HepG2 (cell line): ENCODE measurements at regions not wholly inside any gene's neighbourhood (a gene's known extent, or its start where the extent isn't known, plus 50 kb on each side); places are given as distances from the start of the nearest gene placed in this dataset.

Source experiments
- ATAC-seq: fragments of 200-7000 bp; cut with Tn5 transposase; 3 replicates; pipeline ENCODE4 v1.9.1; 2020; ENCODE audit warnings: mild to moderate bottlenecking, moderate library complexity
- BruUV-seq: library from RNA; stranded (reverse); fragments of 400-500 nt; replicated peaks from 2 replicates; lab custom pipeline; 2021; lab: Mats Ljungman, UMichigan
- CTCF ChIA-PET: fragments of 300-600 bp; formaldehyde crosslinking; extraction: SDS; loops from one replicate; lab custom pipeline; 2021; ENCODE audit warnings: low total read pairs, inconsistent platforms, low intra/inter-chr PET ratio; lab: Yijun Ruan, JAX
- POLR2A ChIA-PET: fragments of 350-600 bp; sonication (Branson Sonifier 250); formaldehyde crosslinking; loops from one replicate; lab custom pipeline; 2020; ENCODE audit warnings: antibody characterized with exemption, inconsistent platforms; lab: Yijun Ruan, JAX
- DNase-seq: peaks from one replicate; pipeline ENCODE4 v3.0.0-alpha.2; 2015; ENCODE audit warnings: low spot score
- FAIRE-seq: peaks from 3 replicates; lab custom pipeline; 2011; peaks lifted over from hg19 to GRCh38; lab: Jason Lieb, UNC
- H2AFZ ChIP-seq: one replicate; pipeline ENCODE4 v1.6.1; 2011; ENCODE audit warnings: low read length, inconsistent platforms
- H3K27ac ChIP-seq: fragments of 300-600 bp; 3 replicates; pipeline ENCODE4 v1.8.0; 2011; ENCODE audit warnings: mixed run types, mild to moderate bottlenecking, mixed read lengths, low read length, inconsistent platforms; ENCODE audit not compliant: insufficient read depth; ENCODE audit errors: extremely low read length
- H3K27me3 ChIP-seq, 2 experiments: fragments of 200-600 bp in 1 of 2; 2 replicates in 1 of 2; 3 replicates in 1 of 2; pipeline versions ENCODE4 v1.6.0 to v1.8.0; 2011; ENCODE audit warnings: low read length in 2 of 2, mild to moderate bottlenecking in 2 of 2, moderate library complexity in 2 of 2, inconsistent platforms in 1 of 2; ENCODE audit not compliant: insufficient read depth in 2 of 2, control insufficient read depth in 1 of 2
- H3K36me3 ChIP-seq, 2 experiments: fragments of 200-600 bp in 1 of 2; replicated peaks in 1 of 2; 2 replicates in 1 of 2; 3 replicates in 1 of 2; pipeline versions ENCODE4 v1.5.1 to v1.8.0; 2011; ENCODE audit warnings: low read length in 2 of 2, inconsistent platforms in 1 of 2; ENCODE audit not compliant: insufficient read depth in 2 of 2, control insufficient read depth in 1 of 2
- H3K4me1 ChIP-seq: 2 replicates; pipeline ENCODE4 v1.5.1; 2012; ENCODE audit warnings: low read length, inconsistent platforms; ENCODE audit not compliant: insufficient read depth
- H3K4me2 ChIP-seq: 2 replicates; pipeline ENCODE4 v1.6.0; 2011; ENCODE audit warnings: low read depth, low read length, inconsistent platforms
- H3K4me3 ChIP-seq, 3 experiments: fragments of 200-600 bp in 1 of 3; sonication (generic), shearing (Covaris generic) in 1 of 3; replicated peaks in 1 of 3; 2 replicates each; pipeline ENCODE4 v1.5.1; 2011 to 2016; ENCODE audit warnings: low read length in 3 of 3, inconsistent platforms in 2 of 3, low read depth in 2 of 3, mild to moderate bottlenecking in 2 of 3, control low read depth in 1 of 3, mixed read lengths in 1 of 3; ENCODE audit not compliant: insufficient read depth in 1 of 3
- H3K79me2 ChIP-seq: one replicate; pipeline ENCODE4 v1.6.1; 2011; ENCODE audit warnings: low read length, inconsistent platforms; ENCODE audit not compliant: insufficient read depth
- H3K9ac ChIP-seq: 2 replicates; pipeline ENCODE4 v1.6.0; 2011; ENCODE audit warnings: mild to moderate bottlenecking, low read depth, low read length, inconsistent platforms; ENCODE audit not compliant: insufficient read depth
- H3K9me3 ChIP-seq: 2 replicates; pipeline ENCODE4 v1.5.1; 2012; ENCODE audit warnings: mild to moderate bottlenecking, low read length
- H4K20me1 ChIP-seq: 2 replicates; pipeline ENCODE4 v1.6.0; 2011; ENCODE audit warnings: inconsistent platforms, mild to moderate bottlenecking, low read length, moderate library complexity; ENCODE audit not compliant: insufficient read depth
- ESRRA ChIP-seq: sonication (generic); formaldehyde crosslinking; IDR thresholded peaks from 2 replicates; pipeline ENCODE4 v1.5.1; 2020; ENCODE audit warnings: mild to moderate bottlenecking, low read depth, missing genetic modification reagents
- FOXA1 ChIP-seq, 2 experiments: fragments of 450-650 bp in 1 of 2; sonication (generic) in 1 of 2; formaldehyde crosslinking in 1 of 2; IDR thresholded peaks; 2 replicates each; pipeline versions ENCODE4 v1.4.0 to v1.6.1; 2016 to 2020; ENCODE audit warnings: missing genetic modification reagents in 1 of 2
- FOXK2 ChIP-seq: fragments of 450-650 bp; IDR thresholded peaks from 2 replicates; pipeline ENCODE4 v1.6.1; 2016
- GABPB1 ChIP-seq: IDR thresholded peaks from 2 replicates; pipeline ENCODE4 v1.6.1; 2016; ENCODE audit warnings: mild to moderate bottlenecking, missing genetic modification reagents, moderate library complexity, missing compliant biosample characterization
- HDAC6 ChIP-seq: fragments of 200-600 bp; sonication (generic); IDR thresholded peaks from 2 replicates; pipeline ENCODE4 v1.7.0; 2017; ENCODE audit warnings: mild to moderate bottlenecking, antibody characterized with exemption, low read length, low read depth
- IRF2 ChIP-seq: IDR thresholded peaks from 2 replicates; pipeline ENCODE4 v1.6.1; 2018; ENCODE audit warnings: missing genetic modification reagents, missing compliant biosample characterization
- JUN ChIP-seq: sonication (generic); formaldehyde crosslinking; IDR thresholded peaks from 2 replicates; pipeline ENCODE4 v1.4.0; 2020; ENCODE audit warnings: mild to moderate bottlenecking, missing genetic modification reagents
- KAT2B ChIP-seq: fragments of 150-350 bp; IDR thresholded peaks from 2 replicates; pipeline ENCODE4 v1.6.1; 2014; ENCODE audit warnings: low read depth, low read length, borderline replicate concordance
- KLF12 ChIP-seq: sonication (generic); formaldehyde crosslinking; IDR thresholded peaks from 2 replicates; pipeline ENCODE4 v1.4.0; 2020; ENCODE audit warnings: missing genetic modification reagents, borderline replicate concordance
- KLF9 ChIP-seq: IDR thresholded peaks from 2 replicates; pipeline ENCODE4 v1.6.1; 2016; ENCODE audit warnings: low read depth
- MED1 ChIP-seq: sonication (generic); formaldehyde crosslinking; IDR thresholded peaks from 2 replicates; pipeline ENCODE4 v1.4.0; 2020; ENCODE audit warnings: missing genetic modification reagents
- MTF2 ChIP-seq: sonication (generic); formaldehyde crosslinking; IDR thresholded peaks from 2 replicates; pipeline ENCODE4 v1.5.0; 2020; ENCODE audit warnings: missing genetic modification reagents, borderline replicate concordance
- MYC ChIP-seq: sonication (generic); formaldehyde crosslinking; IDR thresholded peaks from 2 replicates; pipeline ENCODE4 v1.9.0; 2021; ENCODE audit warnings: missing genetic modification reagents, borderline replicate concordance
- NFE2 ChIP-seq: sonication (generic); formaldehyde crosslinking; IDR thresholded peaks from 2 replicates; pipeline ENCODE4 v1.4.0; 2020; ENCODE audit warnings: missing genetic modification reagents
- PAWR ChIP-seq: sonication (generic); formaldehyde crosslinking; IDR thresholded peaks from 2 replicates; pipeline ENCODE4 v1.4.0; 2020; ENCODE audit warnings: missing genetic modification reagents, mild to moderate bottlenecking, borderline replicate concordance
- SIN3A ChIP-seq: IDR thresholded peaks from 2 replicates; pipeline ENCODE4 v1.6.1; 2011; ENCODE audit warnings: low read depth, mild to moderate bottlenecking, control low read depth, low read length, borderline replicate concordance
- STAT5B ChIP-seq: sonication (generic); formaldehyde crosslinking; IDR thresholded peaks from 2 replicates; pipeline ENCODE4 v1.4.0; 2020; ENCODE audit warnings: missing genetic modification reagents
- ZNF138 ChIP-seq: sonication (generic); formaldehyde crosslinking; IDR thresholded peaks from 2 replicates; pipeline ENCODE4 v1.5.0; 2020; ENCODE audit warnings: mild to moderate bottlenecking, low read depth, missing genetic modification reagents
- ZNF431 ChIP-seq: sonication (generic); formaldehyde crosslinking; IDR thresholded peaks from 2 replicates; pipeline ENCODE4 v1.9.0; 2022; ENCODE audit warnings: missing genetic modification reagents, low read depth, mild to moderate bottlenecking, borderline replicate concordance
- ZNF44 ChIP-seq: sonication (generic); formaldehyde crosslinking; IDR thresholded peaks from 2 replicates; pipeline ENCODE4 v1.5.1; 2020; ENCODE audit warnings: mild to moderate bottlenecking, missing genetic modification reagents
- WGBS: methylation state at CpG from one replicate; pipeline ENCODE4 v1.1.6; 2017; ENCODE audit warnings: low lambda C conversion rate; 5-methylcytosine and 5-hydroxymethylcytosine counted together
- in situ Hi-C: cut with HindIII; loops from 2 replicates; pipeline ENCODE4 v1.10.0; 2017; ENCODE audit warnings: low pct_unique_long_range_greater_than_20kb; ENCODE audit not compliant: extremely low pct_ligation_motif_present
- intact Hi-C: fragments of 100-400 bp; cut with micrococcal nuclease; formaldehyde crosslinking; loops from one replicate; pipeline ENCODE4 v1.10.0; 2022; ENCODE audit not compliant: unreplicated experiment

DNA sequence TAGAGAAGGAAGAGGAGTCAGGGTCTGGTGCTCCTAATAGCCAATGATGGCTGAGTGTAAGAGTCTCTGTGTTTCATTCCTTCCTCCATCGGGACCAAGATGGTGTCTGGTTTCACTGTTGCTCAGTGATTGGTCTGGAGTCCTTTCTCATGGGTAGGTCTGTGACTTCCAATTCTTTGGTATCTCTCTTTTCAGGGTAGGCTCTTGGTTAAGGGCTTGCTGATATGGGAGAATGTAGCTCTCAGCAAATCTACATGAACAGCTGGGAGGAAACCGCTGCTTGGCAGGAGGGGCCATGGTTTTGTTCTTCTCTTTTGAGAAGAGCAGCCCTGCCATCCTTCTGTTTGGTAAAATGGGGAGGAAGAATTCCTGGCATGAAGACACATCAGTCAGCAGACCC, 209.1 kb upstream of the PODXL start:
- no TSS peak for BruUV-seq
- H3K36me3 ChIP-seq: no peaks in the 10 kb centered on the region
- no peak overlapping the region for H2AFZ ChIP-seq
- no peak overlapping the region for H3K9ac ChIP-seq
- H3K27ac ChIP-seq: no peak overlapping the region
- ChIA-PET CTCF (no interaction called here), POLR2A (no interaction called here)
- intact Hi-C loops: no loop called here
- no peak for ATAC-seq
- WGBS: 0% methylated on average over 2 of the region's 2 CpGs
- in situ Hi-C loops: no loop called here
- no peaks in the 10 kb centered on the region for H3K4me1 ChIP-seq
- no peak overlapping the region for H3K4me3 ChIP-seq
- H3K27me3 ChIP-seq: peaks cover 0 to 10% of the 10 kb centered on the region in 2 experiments; a peak in 4 of 5 replicates
- no peaks in the 10 kb centered on the region for H4K20me1 ChIP-seq
- no peaks in the 10 kb centered on the region for H3K9me3 ChIP-seq
- no peak overlapping the region for H3K4me2 ChIP-seq
- TF ChIP-seq MTF2 (CRISPR knock-in tag) (no peak), STAT5B (CRISPR knock-in tag) (no peak), ZNF431 (CRISPR knock-in tag) (no peak), GABPB1 (CRISPR knock-in tag) (no peak), KLF12 (no peak), ZNF44 (CRISPR knock-in tag) (no peak), ESRRA (no peak), FOXK2 (no peak), SIN3A (no peak), KAT2B (no peak), IRF2 (no peak), MED1 (no peak), JUN (CRISPR knock-in tag) (no peak), ZNF138 (CRISPR knock-in tag) (no peak), PAWR (CRISPR knock-in tag) (no peak), MYC (no peak), HDAC6 (no peak), FOXA1 (IDR thresholded peaks at IDR 0.05) (no peak), FOXA1 (CRISPR knock-in tag; IDR thresholded peaks at IDR 0.05) (no peak), NFE2 (CRISPR knock-in tag) (no peak), KLF9 (CRISPR knock-in tag) (no peak)
- no peak for FAIRE-seq
- H3K79me2 ChIP-seq: no peaks in the 10 kb centered on the region
- DNase-seq: no peak
